DLD1 (cell line): ENCODE measurements at regions not wholly inside any gene's neighbourhood (a gene's known extent, or its start where the extent isn't known, plus 50 kb on each side); places are given as distances from the start of the nearest gene placed in this dataset.

Experiments
- in situ Hi-C: cut with HindIII; loops from 2 replicates; pipeline ENCODE4 v1.10.0; 2017; ENCODE audit warnings: low sequenced_read_pairs

DNA sequence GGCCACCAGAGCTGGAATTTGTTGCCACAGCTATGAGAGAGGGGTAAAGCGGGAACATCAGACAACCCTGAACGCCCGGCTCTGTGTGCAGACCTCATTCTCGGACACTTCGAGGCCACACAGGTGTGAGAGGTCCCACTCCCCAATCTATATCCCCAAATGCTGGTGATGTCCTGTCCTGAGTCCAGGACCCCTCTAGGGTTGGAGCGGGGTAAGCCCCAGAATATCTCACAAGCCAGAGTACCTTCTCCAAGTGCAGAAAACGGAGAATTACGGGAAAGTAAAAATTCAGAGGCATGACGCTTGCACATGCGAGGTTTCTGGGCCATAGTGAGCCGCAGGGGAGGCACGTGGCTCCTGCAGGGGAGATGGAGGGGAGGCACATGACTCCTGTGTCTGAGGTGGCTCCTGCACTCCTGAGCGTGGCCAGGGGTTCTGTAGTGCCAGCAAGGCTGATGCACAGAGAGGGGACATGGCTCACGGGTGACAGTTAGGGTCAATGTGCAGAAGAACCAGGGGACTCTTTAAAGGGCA lies 248.0 kb downstream of the RBFOX3 start:
- in situ Hi-C loops, result loop anchor here (25.0 kb wide), 1 partner anchor 326 kb away; no protein-coding TSS in a partner anchor

DNA sequence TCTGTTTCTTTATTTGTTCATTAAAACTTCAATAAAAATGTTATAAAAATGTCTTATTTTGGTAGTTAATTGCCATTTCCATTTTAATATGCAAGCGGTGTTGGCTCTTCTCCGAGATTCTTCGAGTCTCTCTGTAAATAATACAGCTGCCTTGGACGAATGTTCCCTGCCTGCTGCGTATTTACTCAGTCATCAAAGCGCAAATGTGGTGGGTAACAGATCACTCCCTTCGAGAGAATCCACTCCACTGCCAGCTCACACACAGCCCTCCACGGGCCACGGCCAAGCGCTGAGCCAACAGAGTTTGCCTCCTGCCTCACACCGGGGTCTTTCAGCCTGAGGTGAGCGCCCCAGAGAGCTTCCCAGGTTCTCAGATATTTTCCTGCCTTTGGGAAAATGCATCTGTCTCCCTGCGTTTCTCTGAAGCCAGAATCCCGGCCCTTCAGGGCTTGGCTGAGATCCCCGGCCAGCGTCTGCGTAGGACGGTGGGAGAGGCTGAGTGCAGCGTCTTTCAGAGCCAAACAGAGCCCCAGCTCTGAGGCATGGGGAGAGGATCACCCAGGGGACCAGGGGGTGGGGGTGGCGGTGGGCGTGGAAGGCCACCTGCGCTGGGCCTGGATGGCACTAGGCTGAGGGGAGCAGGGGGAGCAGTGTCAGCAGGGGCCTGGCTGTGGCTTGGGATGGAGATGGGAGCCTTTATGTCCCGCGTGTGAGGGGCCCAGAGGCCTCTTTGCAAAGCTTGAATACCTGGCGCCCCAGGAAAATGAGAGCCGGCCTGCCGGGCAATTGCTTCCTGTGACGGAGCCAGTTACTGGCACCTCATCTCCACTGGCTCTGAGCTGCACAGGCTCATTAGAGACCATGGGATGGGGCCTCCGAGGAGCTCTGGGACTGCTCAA lies 248.7 kb downstream of the RBFOX3 start:
- in situ Hi-C loops, result loop anchor here (25.0 kb wide), 1 partner anchor 325 kb away; no protein-coding TSS in a partner anchor

DNA sequence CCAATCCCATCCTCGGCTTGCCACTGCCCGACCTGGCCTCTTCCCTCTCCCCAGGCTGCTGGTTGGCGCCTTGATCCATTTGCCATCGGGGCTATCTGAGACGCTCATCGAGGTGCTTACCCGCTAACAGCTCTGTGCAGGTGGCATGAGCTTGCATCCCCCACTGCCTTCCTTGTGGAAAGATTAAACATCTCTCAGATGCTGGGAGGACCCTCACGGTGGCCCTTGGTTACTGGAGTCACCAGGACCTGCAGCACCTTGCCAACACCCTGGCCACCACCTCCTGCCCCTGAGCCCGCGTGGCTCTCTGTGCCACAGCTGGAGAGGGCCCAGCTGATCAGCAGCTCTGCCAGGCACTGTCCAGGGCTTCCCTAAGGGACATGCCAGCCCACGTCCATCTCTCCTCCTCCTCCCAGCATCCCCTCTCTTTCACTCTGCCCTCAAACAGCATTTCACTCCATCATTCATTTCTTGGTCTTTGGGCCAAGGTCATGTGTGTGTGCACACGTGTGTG lies 249.6 kb downstream of the RBFOX3 start:
- in situ Hi-C loops, result loop anchor here (25.0 kb wide), 1 partner anchor 324 kb away; no protein-coding TSS in a partner anchor

DNA sequence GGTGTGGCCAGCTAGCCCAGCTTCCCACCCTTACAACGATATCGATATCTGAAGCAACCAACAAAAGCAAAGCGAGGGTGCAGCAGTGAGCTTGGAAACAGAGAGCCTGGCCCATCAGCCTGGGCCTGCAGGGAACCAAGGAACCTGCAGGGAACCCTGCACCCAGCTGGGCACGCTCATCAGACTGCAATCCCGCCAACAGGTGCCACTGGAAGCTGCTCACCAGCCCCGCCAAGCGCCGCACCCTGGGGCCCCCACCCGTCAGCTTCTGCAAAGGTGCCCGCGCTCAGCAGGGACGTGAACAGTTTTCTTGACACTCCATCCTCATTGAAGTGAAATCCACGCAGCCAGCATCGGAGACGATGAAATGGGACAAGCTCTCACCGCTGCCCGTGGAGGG lies 250.7 kb downstream of the RBFOX3 start:
- in situ Hi-C loops, result loop anchor here (25.0 kb wide), 1 partner anchor 323 kb away; no protein-coding TSS in a partner anchor

DNA sequence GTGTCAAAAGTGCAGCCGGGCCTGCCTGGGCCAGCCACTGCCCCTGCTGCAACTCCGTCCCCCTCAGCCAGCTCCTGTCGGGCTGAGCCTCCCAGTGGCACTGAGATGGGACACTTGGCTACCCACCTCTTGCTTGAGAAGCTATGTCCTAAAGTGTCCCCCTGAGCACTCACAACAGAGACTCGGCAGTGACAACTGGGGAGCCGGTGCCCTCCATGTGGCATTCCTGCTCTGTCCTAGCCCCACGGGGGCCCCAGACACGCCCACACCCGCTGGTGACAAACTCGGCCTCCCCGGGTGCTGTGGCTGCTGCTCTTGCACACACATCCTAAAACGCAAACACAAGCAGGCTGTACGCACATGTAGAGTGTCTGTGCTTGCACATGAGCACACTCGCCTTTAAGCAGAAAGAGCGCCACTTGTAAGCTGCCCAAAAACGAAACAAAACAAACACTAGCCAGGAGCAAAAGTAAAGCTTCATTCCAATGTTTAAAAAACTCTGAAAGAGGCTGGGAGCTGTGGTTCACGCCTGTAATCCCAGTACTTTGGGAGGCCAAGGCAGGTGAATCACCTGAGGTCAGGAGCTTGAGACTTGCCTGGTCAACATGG lies 253.9 kb downstream of the RBFOX3 start:
- in situ Hi-C loops, result loop anchor here (25.0 kb wide), 1 partner anchor 320 kb away; no protein-coding TSS in a partner anchor

DNA sequence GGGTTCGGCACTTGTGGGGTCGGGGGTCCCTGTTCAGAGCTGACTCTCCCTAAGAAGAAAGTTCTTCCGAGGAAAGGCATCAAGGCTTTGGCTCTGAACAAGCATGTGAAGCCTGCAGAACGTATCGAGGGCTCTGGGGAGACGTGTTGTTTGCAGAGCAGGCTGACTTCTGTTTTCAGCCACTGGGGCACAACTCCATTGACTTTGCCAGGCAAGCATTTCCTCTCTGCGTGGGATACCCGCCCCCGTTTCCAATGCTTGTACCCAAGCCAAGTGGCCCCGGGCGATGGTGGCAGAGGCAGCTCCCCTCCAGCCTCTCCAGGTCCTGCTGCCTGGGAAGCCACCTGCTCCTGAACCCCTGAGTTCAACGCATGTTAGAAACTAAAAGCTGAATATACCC lies 255.7 kb downstream of the RBFOX3 start:
- in situ Hi-C loops, result loop anchor here (25.0 kb wide), 1 partner anchor 318 kb away; no protein-coding TSS in a partner anchor

DNA sequence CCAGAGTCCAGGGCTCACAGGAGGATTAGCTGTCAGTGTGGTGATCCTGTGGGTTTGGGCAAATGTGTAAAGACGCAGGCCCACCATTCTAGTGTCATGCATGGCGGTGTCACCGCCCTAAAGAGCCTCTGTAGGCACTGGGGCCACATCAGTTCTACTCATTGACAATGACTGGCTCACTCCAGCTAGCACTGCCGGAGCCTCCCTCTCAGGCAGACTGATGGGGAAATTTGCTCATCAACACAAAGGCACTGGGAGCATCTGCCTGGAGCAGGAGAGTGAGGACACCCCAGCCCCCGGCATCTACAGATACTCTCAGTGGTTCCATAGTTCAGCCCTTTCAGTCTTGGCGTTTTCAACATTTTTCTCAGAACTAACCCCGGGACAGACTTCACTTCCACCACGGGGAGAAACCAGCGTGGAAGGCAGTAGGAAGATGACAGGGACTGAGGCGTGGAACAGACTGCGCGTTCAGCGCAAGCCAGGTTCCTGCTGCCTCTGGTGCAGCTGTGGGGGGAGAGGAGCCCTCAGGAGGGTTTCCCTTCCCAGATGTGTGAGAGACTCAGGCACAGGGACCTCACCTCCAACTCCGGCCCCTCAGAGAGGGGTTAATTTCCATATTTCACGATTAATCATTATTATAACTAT lies 256.6 kb downstream of the RBFOX3 start:
- in situ Hi-C loops, result loop anchor here (25.0 kb wide), 1 partner anchor 317 kb away; no protein-coding TSS in a partner anchor

DNA sequence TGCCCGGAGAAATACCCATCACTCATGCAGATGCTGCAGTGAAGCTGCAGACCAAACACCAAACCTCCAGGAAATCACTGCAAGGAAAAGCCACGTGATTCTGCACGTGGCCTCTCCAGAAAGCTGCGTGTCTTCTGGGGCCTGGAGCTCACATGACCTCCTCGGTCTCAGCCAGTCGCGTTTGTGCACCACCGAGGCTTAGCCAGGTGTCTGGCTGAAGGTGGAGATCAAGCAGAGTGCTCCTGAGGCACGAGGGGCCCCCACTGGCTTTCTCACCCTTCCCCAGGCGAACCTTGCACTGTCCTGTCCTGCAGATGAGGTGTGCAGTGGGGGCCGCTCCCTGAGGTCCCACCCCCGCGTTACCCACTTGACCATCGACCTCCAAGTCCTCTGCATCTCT lies 257.3 kb downstream of the RBFOX3 start:
- in situ Hi-C loops, result loop anchor here (25.0 kb wide), 1 partner anchor 316 kb away; no protein-coding TSS in a partner anchor

DNA sequence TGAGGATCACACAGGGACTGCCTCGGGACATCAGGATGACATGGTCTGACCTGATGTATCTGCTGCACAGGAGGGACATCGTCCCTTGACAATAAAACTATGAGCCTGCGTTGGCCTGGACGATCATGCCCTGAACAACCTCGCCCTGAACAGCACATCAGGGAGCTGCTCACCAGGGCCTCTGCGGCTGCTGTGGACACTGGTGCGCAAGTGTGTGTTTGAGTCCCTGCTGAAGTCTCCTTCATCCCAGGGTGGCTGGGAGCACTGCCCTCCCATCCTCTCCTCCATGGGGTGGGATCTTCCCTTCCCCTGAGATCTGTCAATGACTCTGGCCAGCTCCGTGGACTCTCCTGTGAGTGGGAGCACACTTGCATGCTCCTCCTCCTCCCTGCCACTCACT lies 257.8 kb downstream of the RBFOX3 start:
- in situ Hi-C loops, result loop anchor here (25.0 kb wide), 1 partner anchor 316 kb away; no protein-coding TSS in a partner anchor

DNA sequence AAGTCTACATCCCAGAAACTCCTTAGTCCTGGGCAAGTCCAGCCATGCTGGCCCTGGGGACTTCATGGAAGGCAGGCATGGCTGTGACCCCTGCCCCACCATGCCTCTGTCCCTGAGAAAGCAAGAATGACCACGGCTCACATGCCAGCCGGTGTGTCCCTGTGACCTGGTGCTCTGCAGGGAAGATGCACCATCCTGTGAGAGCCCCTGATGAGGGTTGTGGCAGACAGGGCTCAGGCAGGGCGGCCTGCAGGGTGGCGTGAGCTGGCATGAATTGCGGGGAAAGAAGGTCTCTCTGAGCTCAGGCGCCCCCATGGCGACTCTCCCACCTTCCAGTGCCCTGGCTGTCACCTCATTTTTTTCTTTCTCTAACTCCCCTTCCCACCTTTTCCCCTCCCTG lies 260.3 kb downstream of the RBFOX3 start:
- in situ Hi-C loops, result loop anchor here (25.0 kb wide), 1 partner anchor 313 kb away; no protein-coding TSS in a partner anchor

DNA sequence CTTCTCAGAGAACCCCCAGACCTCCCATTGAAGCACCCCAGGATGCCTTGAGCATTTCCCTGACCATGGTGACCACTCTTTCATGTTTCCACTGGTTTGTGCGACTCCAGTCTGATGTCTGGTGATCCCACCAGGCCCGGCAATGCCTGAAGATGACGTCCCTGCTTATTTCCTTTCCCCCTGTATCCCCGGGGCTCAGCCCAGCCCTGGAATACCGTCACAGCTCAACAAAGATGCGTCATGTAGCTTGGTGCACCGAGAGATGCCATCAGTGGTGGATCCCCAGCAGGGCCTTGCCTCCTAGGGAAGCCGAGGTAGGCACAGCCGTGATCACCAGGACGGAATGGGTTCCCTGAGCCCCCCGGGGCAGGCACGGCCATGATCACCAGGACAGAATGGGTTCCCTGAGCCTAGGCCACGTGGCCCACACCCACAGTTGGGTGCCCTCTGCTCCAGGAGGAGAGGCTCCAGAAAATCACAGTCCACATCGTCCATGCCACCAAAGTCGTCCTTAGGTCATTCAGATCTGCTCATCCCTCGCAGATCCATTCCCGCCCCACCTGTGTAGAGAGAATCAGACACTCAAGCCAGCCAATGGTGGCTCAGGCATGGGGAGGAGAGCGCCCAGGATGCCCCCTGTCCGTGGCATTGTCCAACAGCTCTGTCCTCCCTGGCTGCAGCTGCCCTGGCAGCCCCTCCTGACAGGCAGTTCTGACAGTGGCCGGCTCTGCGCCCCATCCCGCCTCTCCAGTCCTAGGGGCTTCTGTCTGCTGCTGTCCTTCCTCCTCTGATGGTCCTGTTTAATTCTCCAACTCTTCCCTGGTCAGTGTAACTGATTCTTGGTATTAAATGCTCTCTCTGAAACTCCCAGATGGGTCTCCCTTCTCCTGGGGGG lies 261.1 kb downstream of the RBFOX3 start:
- in situ Hi-C loops, result loop anchor here (25.0 kb wide), 1 partner anchor 312 kb away; no protein-coding TSS in a partner anchor

DNA sequence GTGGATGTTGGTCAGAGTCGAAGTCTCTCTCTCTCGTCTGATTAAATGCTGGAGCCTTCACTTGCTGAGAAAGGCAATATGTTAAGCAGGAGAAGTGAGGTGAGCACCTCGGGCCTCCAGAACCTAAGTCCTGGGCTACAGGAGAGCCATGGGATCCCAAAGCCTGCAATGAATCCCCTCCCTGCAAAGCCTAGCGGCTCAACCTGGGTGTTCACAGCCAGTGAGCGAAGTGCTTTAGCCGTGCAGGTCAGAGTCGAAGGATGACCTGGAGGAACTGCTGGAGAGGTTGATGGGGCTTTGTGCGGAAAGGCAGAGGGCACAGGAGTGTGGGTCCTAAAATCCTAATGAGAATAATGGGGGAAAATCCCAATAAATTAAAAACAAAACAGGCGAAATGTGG lies 267.8 kb downstream of the ENGASE start:
- in situ Hi-C loops, result no loop called here

DNA sequence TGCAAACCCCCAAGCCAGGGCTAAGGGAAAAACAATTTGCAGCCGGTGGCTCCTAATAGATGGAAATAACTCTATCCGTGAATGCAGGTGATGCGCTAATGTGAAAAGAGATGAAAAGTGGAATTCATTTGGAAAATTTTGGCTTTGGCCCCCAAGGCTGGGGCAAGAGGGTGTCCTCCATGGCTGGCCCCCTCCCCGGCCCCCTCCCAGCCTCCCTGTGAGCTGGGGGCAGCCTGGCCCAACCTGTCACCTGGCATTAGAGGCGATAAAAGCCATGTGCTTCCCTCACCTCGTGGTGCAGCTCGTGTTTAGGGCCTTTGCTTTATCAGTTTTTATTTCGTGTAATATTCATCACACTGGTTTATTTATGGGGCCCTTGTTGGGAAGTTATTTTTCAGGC lies 267.2 kb downstream of the ENGASE start:
- in situ Hi-C loops, result no loop called here

DNA sequence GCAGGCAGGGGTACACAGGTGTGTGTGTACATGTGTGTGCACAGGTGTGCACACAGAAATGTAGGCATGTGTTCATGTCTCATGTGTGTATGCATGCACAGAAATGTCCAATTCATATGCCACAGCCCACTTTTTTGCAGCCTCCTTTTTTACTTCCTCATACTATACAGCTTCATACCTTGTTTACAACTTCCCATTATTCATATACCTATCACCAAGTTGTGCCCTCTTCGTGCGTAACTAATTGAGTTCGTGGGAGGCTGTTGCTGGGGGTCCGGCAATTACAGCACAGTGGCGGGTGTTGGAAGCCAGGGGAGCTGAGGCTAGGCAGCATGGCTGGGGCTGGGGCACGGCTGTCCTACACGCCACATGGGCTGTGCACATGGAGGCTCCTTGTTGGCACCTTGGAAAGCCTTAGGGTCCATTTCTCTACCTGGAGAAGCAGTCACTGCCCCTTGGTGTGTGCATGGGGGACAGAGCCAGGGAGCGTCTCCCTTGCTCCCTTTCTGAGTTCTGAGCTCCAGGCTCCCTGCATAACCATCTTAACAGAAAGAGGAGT lies 266.7 kb downstream of the ENGASE start:
- in situ Hi-C loops, result no loop called here

DNA sequence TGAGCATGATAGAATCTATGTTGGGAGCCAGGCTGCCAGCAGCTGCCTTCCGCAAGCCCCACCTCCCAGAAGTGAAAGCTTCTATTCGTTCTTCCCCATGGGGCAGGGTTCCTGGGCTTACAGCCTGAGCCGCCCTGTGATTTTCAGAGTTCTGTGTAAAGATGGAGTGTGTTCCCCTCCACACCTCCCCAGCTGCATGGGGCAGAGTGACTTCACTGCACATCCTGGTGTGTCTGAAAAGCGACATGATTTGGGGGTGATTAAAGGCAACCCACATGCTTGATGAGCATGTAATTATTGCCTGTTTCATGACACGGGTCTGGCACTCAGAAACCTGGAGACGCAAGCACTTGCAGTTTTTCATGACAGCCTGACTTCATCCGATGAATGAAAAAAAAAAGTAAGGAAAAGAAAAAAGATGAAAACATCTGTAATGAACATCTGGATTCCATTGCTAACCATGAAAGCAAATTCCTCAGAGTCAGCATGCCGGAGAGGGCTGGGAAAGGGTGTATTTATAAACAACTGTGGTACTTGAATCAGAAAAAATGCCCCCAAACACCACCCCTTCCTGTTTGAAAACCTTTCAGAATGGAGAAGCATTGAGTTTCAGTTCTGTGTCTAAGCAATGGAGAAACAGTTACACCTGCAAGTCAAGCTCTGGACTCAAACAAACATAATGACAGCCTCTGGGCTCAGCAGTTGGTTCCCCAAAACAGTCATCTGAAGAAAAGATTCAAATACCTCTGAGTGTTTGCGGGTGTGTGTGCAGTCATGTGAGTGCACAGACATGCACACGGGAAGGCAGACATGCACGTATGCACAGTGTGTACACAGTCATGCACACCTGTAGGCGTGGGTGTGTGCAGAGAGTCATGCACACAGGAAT lies 266.0 kb downstream of the ENGASE start:
- in situ Hi-C loops, result no loop called here

DNA sequence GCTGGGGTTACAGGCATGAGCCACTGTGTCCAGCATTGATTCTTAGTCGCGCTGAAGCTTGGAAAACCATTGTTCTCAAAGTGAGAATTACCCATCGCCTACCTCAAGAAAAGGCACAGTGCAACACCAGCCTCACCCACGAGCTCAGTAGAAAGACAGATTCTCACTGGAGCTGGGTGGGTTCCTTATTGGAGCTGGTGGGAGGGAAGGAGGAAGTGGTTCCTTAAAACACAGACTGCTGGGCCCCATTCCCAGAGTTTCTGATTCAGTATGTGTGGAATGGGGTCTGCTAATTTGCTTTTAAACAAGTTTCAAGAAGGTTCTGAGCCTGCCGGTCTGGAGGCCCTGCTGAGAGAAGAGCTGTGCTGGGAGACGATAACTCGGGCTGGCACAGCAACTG lies 264.7 kb downstream of the ENGASE start:
- in situ Hi-C loops, result no loop called here

DNA sequence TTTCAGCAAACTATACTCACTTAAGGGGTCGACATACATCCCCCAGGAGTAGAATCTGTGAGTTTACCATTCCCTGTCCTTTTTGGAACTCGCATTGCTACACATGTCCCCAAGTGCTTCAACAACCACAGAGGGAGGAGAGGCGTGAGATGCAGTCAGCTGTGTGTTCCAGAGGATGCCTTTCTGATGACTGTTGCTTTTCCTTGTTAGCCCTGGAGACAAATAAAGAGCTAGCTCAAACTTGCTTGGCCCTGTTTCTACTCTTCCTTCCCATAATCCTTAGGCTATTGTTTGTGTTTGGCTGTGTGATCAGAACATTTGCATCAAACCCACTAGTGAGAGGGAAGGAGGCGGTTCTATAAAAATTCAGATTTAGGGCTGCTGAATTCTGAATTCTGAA lies 264.0 kb downstream of the ENGASE start:
- in situ Hi-C loops, result no loop called here

DNA sequence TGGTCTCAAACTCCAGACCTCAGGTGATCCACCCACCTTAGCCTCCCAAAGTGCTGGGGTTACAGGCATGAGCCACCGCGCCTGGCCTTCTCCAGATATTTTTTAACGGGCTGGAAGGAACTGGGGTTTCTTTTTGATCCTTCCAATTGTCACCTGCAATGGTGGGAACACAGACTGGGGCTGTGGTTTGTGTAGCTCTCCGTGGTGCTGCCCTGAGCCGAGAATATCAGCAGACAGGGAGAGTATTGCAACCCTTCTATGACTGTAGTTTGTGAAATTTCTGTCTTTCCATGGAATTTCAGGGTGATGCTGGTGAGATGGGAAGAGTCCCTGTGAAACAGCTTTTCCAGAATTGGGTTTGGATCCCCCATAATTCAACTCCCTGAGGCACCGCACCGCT lies 263.5 kb downstream of the ENGASE start:
- in situ Hi-C loops, result no loop called here
